ENCODE measurements at regions not wholly inside any gene's neighbourhood (a gene's known extent, or its start where the extent isn't known, plus 50 kb on each side); places are given as distances from the start of the nearest gene placed in this dataset.

DNA sequence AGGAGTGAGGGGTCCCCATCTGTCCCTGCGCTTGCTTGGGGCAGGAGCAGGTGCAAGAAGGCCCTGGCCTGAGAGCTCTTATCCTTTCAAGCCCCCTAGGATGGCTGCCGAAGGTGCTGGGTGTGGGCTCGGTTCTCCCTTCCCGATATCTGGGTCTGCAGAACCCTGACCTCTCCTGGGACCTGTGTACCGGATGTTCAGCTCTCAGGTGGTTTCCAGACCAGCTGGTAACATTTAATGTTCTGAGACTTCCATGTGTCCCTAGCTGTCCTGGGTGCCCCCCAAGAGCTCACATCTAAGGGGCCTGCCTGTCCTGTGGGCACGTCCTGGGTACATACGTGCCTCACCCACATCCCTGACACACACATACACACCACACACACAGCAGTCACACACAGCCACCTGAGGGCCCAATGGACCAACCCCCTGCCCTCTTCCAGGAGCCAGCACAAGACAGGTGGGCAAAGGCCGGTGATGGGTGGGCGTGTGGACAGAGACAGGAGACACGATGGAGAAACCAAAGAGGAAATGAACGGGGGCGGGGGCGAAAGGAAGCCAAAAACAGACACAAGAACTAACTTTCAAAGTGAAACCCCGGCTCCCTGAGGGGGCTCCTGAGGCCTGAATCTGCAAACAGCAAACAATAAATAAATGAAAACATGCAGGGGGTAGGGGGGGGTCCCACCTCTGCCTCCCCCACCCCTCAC lies 124.3 kb downstream of the PTPRS start:
- TF ChIP-seq EZH2phosphoT487 (IDR thresholded peaks at IDR 0.05; ENCODE audit: insufficient read depth, low read depth) (no peak), EZH2 (IDR thresholded peaks at IDR 0.05; ENCODE audit: insufficient read depth, poor library complexity, severe bottlenecking) (no peak)
